Heart left ventricle (tissue), 16 donors: ENCODE measurements at regions not wholly inside any gene's neighbourhood (a gene's known extent, or its start where the extent isn't known, plus 50 kb on each side); places are given as distances from the start of the nearest gene placed in this dataset.

Experiments used
- ATAC-seq, 4 donors: fragments of 200-7000 bp; cut with Tn5 transposase; one replicate each; pipeline ENCODE4 v1.9.1; 2020 to 2022; ENCODE audit warnings: moderate library complexity in 4 of 4, mild to moderate bottlenecking in 3 of 4, moderate number of reproducible peaks in 1 of 4
- DNase-seq, 5 donors: peaks; one replicate each; pipeline ENCODE4 v3.0.0-alpha.2; 2020
- H3K27ac ChIP-seq, 12 donors: fragments of 200-600 bp; sonication (generic) in 4 of 12; one replicate each; pipeline versions ENCODE4 v1.5.0 to v1.8.0; 2016 to 2022; ENCODE audit warnings: mild to moderate bottlenecking in 2 of 12
- H3K27me3 ChIP-seq, 9 donors: fragments of 200-600 bp; sonication (generic) in 2 of 9; one replicate each; pipeline versions ENCODE4 v1.5.1 to v1.8.0; 2016 to 2022; ENCODE audit warnings: mild to moderate bottlenecking in 3 of 9
- H3K36me3 ChIP-seq, 9 donors: fragments of 200-600 bp; sonication (generic) in 2 of 9; one replicate each; pipeline versions ENCODE4 v1.5.0 to v1.8.0; 2018 to 2022; ENCODE audit warnings: mild to moderate bottlenecking in 2 of 9
- H3K4me1 ChIP-seq, 12 donors: fragments of 200-600 bp; sonication (generic) in 4 of 12; one replicate each; pipeline versions ENCODE4 v1.5.0 to v1.8.0; 2016 to 2022; ENCODE audit warnings: mild to moderate bottlenecking in 3 of 12
- H3K4me3 ChIP-seq, 12 donors: fragments of 200-600 bp; sonication (generic) in 4 of 12; one replicate each; pipeline versions ENCODE4 v1.5.0 to v1.8.0; 2017 to 2022; ENCODE audit warnings: mild to moderate bottlenecking in 9 of 12, moderate library complexity in 4 of 12
- H3K9me3 ChIP-seq, 12 donors: fragments of 200-600 bp; sonication (generic) in 4 of 12; one replicate each; pipeline versions ENCODE4 v1.5.0 to v1.8.0; 2016 to 2022; ENCODE audit warnings: mild to moderate bottlenecking in 1 of 12
- POLR2A ChIP-seq, 2 donors: fragments of 450-650 bp; IDR thresholded peaks; one replicate each; pipeline ENCODE4 v1.6.1; 2017; ENCODE audit warnings: antibody characterized with exemption in 2 of 2, mild to moderate bottlenecking in 2 of 2, moderate library complexity in 2 of 2
- WGBS, 4 donors: extraction: QIAGEN DNeasy Blood & Tissue Kit in 2 of 4; methylation state at CpG; one replicate each; pipeline versions ENCODE4 v1.1.5 to v1.1.7; 2013 to 2018; 5-methylcytosine and 5-hydroxymethylcytosine counted together
- intact Hi-C, 10 donors: fragments of 100-400 bp; cut with DNase I; formaldehyde crosslinking; loops; one replicate each; pipeline versions ENCODE4 v1.11.1 to v1.14.2; 2022
- TF ChIP-seq, protein P1 (sequence below), 12 donors: fragments of 200-600 bp; sonication (generic) in 4 of 12; IDR thresholded peaks; one replicate each; pipeline versions ENCODE4 v1.5.0 to v1.8.0; 2018 to 2022; ENCODE audit warnings: antibody characterized with exemption in 12 of 12, mild to moderate bottlenecking in 5 of 12
- donor health status: ischemic (EF 13 %, LVEDD 7.1; RV severe dilation, severe dysfunction).
- donor health status: healthy with polysubstance abuse.
- donor health status: DM: no; HTN: yes; CAD: no.
- donor health status: DM: no; HTN: no; CAD: no.
- donor health status: ischemic (EF 25% LVEDD 6.9; RV normal size, moderate dysfunction).
- donor health status: ischemic (EF 25% LVEDD 5.7; RV mildly dilated, moderate dysfunction).
- donor health status: healthy.
- donor health status: DM: yes; HTN: yes; CAD: no.
- donor health status: ischemic (EF 35%, LVEDD 5.7; RV mildly dilated, moderate dysfunction).
- donor health status: nonischemic (EF 11% LVEDD 7.7; RV severe dilation, severe dysfunction).
- donor health status: DM: yes; HTN: yes; CAD: no.
- donor health status: PGD.
- donor health status: ischemic (EF 29% LVEDD 5.4; RV normal size, mild dysfunction).
- donor health status: nonischemic (EF 23%, LVEDD 6.1; RV moderate dilation, normal function).

DNA sequence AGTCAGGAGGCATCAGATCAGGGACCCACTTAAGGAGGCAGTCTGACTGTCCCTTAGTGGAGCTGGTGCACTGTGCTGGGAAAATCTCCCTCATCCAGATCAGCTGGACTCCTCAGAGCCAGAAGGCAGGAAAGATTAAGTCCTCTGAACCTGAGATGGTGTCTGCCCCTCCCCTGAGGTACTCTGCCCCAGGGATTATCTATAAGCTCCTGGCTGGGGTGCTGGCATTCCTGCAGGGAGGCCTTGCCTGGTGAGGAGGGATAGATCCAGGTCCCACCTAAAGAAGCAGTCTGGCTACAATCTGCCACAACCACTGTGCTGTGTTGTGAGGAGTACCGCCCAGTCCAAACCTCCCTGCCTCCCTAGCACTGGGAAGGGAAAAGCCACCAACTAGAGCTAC, 81.2 kb downstream of the NHLRC3 start:
- Histone ChIP-seq H3K27ac (no peak overlapping the region), H3K9me3 (peaks cover 0 to 9% (median 0%) of the 10 kb centered on the region in 12 donors), H3K27me3 (no peaks in the 10 kb centered on the region), H3K4me1 (no peaks in the 10 kb centered on the region), H3K36me3 (no peaks in the 10 kb centered on the region), H3K4me3 (no peak overlapping the region)
- no peak for ATAC-seq
- no peak for DNase-seq
- intact Hi-C loops = no loop called here
- TF ChIP-seq POLR2A (IDR thresholded peaks at IDR 0.05) = no peak
- TF ChIP-seq, protein P1, sequence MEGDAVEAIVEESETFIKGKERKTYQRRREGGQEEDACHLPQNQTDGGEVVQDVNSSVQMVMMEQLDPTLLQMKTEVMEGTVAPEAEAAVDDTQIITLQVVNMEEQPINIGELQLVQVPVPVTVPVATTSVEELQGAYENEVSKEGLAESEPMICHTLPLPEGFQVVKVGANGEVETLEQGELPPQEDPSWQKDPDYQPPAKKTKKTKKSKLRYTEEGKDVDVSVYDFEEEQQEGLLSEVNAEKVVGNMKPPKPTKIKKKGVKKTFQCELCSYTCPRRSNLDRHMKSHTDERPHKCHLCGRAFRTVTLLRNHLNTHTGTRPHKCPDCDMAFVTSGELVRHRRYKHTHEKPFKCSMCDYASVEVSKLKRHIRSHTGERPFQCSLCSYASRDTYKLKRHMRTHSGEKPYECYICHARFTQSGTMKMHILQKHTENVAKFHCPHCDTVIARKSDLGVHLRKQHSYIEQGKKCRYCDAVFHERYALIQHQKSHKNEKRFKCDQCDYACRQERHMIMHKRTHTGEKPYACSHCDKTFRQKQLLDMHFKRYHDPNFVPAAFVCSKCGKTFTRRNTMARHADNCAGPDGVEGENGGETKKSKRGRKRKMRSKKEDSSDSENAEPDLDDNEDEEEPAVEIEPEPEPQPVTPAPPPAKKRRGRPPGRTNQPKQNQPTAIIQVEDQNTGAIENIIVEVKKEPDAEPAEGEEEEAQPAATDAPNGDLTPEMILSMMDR (IDR thresholded peaks at IDR 0.05) = no peak
- 83 to 95% (median 92%) methylated on average over 1 of the region's 1 CpG for WGBS, 4 donors

- TF ChIP-seq, protein P1 (IDR thresholded peaks at IDR 0.05) = no peak
- TF ChIP-seq POLR2A (IDR thresholded peaks at IDR 0.05) = no peak
- 61 to 79% (median 71%) methylated on average over 1 of the region's 1 CpG for WGBS, 4 donors
- no peak for ATAC-seq
- Histone ChIP-seq H3K9me3 (no peaks in the 10 kb centered on the region), H3K4me1 (no peaks in the 10 kb centered on the region), H3K4me3 (no peak overlapping the region), H3K27me3 (no peaks in the 10 kb centered on the region), H3K36me3 (no peaks in the 10 kb centered on the region), H3K27ac (no peak overlapping the region)
- no peak for DNase-seq
- intact Hi-C loops = no loop called here
Measured at GRCh38 chr13:39123578-39123977, 85.3 kb downstream of the NHLRC3 start.

DNA sequence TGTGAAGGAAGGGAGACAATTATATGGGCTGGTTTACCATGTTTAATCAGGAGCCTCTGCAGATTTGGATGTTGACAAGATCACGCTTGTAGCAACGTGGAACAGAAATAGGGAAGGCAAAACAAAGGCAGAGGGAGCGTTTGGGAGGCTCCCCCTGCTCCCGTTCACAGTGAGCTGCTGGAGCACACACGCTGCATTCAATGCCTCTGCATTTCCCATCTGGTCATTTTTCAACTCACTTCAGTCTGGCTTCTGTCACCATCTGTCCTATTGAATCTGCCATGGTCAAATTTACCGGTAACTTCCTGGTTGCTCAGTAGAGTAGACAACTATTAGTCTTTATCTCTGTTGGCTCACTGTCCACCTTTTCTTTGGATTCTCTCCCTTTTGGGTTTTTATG, 91.0 kb downstream of the NHLRC3 start:
- TF ChIP-seq, protein P1 (IDR thresholded peaks at IDR 0.05) = no peak
- TF ChIP-seq POLR2A (IDR thresholded peaks at IDR 0.05) = no peak
- Histone ChIP-seq H3K27ac (no peak overlapping the region), H3K27me3 (no peaks in the 10 kb centered on the region), H3K4me3 (no peak overlapping the region), H3K36me3 (no peaks in the 10 kb centered on the region), H3K9me3 (no peaks in the 10 kb centered on the region), H3K4me1 (no peaks in the 10 kb centered on the region)
- whole genome bisulfite sequencing, 4 donors = 65 to 69% (median 67%) methylated on average over 6 of the region's 6 CpGs
- ATAC-seq (no peak), DNase-seq (no peak)
- intact Hi-C loops = no loop called here

DNA sequence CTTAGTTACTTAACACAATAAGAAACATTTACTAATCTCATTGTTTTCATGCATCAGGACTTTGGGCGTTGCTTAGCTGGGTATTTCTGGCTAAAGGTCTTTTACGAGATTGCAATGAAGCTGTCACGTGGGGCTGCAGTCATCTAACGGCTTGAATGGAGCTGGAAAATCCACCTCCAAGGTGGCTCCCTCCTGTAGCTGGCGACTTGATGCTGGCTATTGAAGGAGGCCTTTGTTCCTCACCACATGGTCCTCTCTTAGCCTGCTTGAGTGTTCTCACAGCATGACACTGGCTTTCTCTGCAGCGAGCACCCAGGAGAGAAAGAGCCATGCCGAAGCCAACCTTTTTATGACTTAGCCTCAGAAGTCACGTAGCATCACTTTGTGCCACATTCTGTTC, 92.0 kb downstream of the NHLRC3 start:
- Histone ChIP-seq H3K27ac (no peak overlapping the region), H3K4me3 (no peak overlapping the region), H3K27me3 (no peaks in the 10 kb centered on the region), H3K36me3 (no peaks in the 10 kb centered on the region), H3K9me3 (no peaks in the 10 kb centered on the region), H3K4me1 (no peaks in the 10 kb centered on the region)
- intact Hi-C loops = no loop called here
- WGBS, 4 donors = 80 to 92% (median 90%) methylated on average over 8 of the region's 8 CpGs
- DNase-seq = no peak
- no peak for ATAC-seq
- TF ChIP-seq, protein P1 (IDR thresholded peaks at IDR 0.05) = no peak
- TF ChIP-seq POLR2A (IDR thresholded peaks at IDR 0.05) = no peak
